ENCODE measurements at regions not wholly inside any gene's neighbourhood (a gene's known extent, or its start where the extent isn't known, plus 50 kb on each side); places are given as distances from the start of the nearest gene placed in this dataset.

GRCh38 chr1:47565092-47565491, 127.2 kb downstream of the FOXD2 start:
- FAIRE-seq = no peak
- no peak overlapping the region for H3K4me3 ChIP-seq (ENCODE audit: low read length in 3 of 3)
- no peaks in the 10 kb centered on the region for H3K27me3 ChIP-seq (ENCODE audit: control insufficient read depth, insufficient read depth, low read length)
- no peaks in the 10 kb centered on the region for H3K9me3 ChIP-seq (ENCODE audit: control insufficient read depth in 2 of 3, insufficient read depth in 1 of 3, low read length in 3 of 3)
- no peak overlapping the region for H3K9ac ChIP-seq (ENCODE audit: low read length in 3 of 3)
- intact Hi-C loops (cut with DNase I) = no loop called here
- no peak overlapping the region for H3K27ac ChIP-seq (ENCODE audit: low read depth in 2 of 2, low read length in 2 of 2)
- H3K36me3 ChIP-seq (ENCODE audit: control insufficient read depth in 2 of 3, insufficient read depth in 3 of 3, low read length in 3 of 3) = no peaks in the 10 kb centered on the region
- no peak for DNase-seq
- peaks cover 2 to 13% (median 3%) of the 10 kb centered on the region in 3 donors for H3K4me1 ChIP-seq (ENCODE audit: control insufficient read depth in 2 of 3, insufficient read depth in 2 of 3, low read depth in 1 of 3, low read length in 3 of 3)
- no peak for TF ChIP-seq CTCF (IDR thresholded peaks at IDR 0.05; ENCODE audit: borderline replicate concordance, extremely low read depth, insufficient read depth)

- Histone ChIP-seq H3K27ac (ENCODE audit: low read depth in 2 of 2, low read length in 2 of 2) (no peak overlapping the region), H3K36me3 (ENCODE audit: control insufficient read depth in 2 of 3, insufficient read depth in 3 of 3, low read length in 3 of 3) (no peaks in the 10 kb centered on the region), H3K4me3 (ENCODE audit: low read length in 3 of 3) (no peak overlapping the region), H3K9me3 (ENCODE audit: control insufficient read depth in 2 of 3, insufficient read depth in 1 of 3, low read length in 3 of 3) (no peaks in the 10 kb centered on the region), H3K4me1 (ENCODE audit: control insufficient read depth in 2 of 3, insufficient read depth in 2 of 3, low read depth in 1 of 3, low read length in 3 of 3) (peaks cover 2 to 7% (median 5%) of the 10 kb centered on the region in 3 donors), H3K9ac (ENCODE audit: low read length in 3 of 3) (no peak overlapping the region), H3K27me3 (ENCODE audit: control insufficient read depth, insufficient read depth, low read length) (no peaks in the 10 kb centered on the region)
- intact Hi-C loops (cut with DNase I) = no loop called here
- FAIRE-seq (no peak), DNase-seq (peak in 4 of 5 donors; percentile 72 to 76 (median 74))
- TF ChIP-seq CTCF (IDR thresholded peaks at IDR 0.05; ENCODE audit: borderline replicate concordance, extremely low read depth, insufficient read depth) = no peak
Observed at GRCh38 chr1:47565676-47566075, 127.8 kb downstream of the FOXD2 start.

- intact Hi-C loops (cut with DNase I) = no loop called here
- FAIRE-seq (no peak), DNase-seq (no peak)
- Histone ChIP-seq H3K4me3 (ENCODE audit: low read length in 3 of 3) (no peak overlapping the region), H3K4me1 (ENCODE audit: control insufficient read depth in 2 of 3, insufficient read depth in 2 of 3, low read depth in 1 of 3, low read length in 3 of 3) (peaks cover 0 to 5% (median 0%) of the 10 kb centered on the region in 3 donors), H3K9ac (ENCODE audit: low read length in 3 of 3) (no peak overlapping the region), H3K27me3 (ENCODE audit: control insufficient read depth, insufficient read depth, low read length) (no peaks in the 10 kb centered on the region), H3K9me3 (ENCODE audit: control insufficient read depth in 2 of 3, insufficient read depth in 1 of 3, low read length in 3 of 3) (no peaks in the 10 kb centered on the region), H3K27ac (ENCODE audit: low read depth in 2 of 2, low read length in 2 of 2) (no peak overlapping the region), H3K36me3 (ENCODE audit: control insufficient read depth in 2 of 3, insufficient read depth in 3 of 3, low read length in 3 of 3) (no peaks in the 10 kb centered on the region)
- TF ChIP-seq CTCF (IDR thresholded peaks at IDR 0.05; ENCODE audit: borderline replicate concordance, extremely low read depth, insufficient read depth) = no peak
Observed at GRCh38 chr1:47568763-47569162, 130.9 kb downstream of the FOXD2 start.

- FAIRE-seq (no peak), DNase-seq (no peak)
- no peaks in the 10 kb centered on the region for H3K9me3 ChIP-seq (ENCODE audit: control insufficient read depth in 2 of 3, insufficient read depth in 1 of 3, low read length in 3 of 3)
- no peak overlapping the region for H3K9ac ChIP-seq (ENCODE audit: low read length in 3 of 3)
- H3K4me1 ChIP-seq (ENCODE audit: control insufficient read depth in 2 of 3, insufficient read depth in 2 of 3, low read depth in 1 of 3, low read length in 3 of 3) = peaks cover 0 to 5% (median 0%) of the 10 kb centered on the region in 3 donors
- H3K27ac ChIP-seq (ENCODE audit: low read depth in 2 of 2, low read length in 2 of 2) = no peak overlapping the region
- intact Hi-C loops (cut with DNase I) = no loop called here
- H3K4me3 ChIP-seq (ENCODE audit: low read length in 3 of 3) = no peak overlapping the region
- H3K36me3 ChIP-seq (ENCODE audit: control insufficient read depth in 2 of 3, insufficient read depth in 3 of 3, low read length in 3 of 3) = no peaks in the 10 kb centered on the region
- no peaks in the 10 kb centered on the region for H3K27me3 ChIP-seq (ENCODE audit: control insufficient read depth, insufficient read depth, low read length)
- no peak for TF ChIP-seq CTCF (IDR thresholded peaks at IDR 0.05; ENCODE audit: borderline replicate concordance, extremely low read depth, insufficient read depth)
Observed at GRCh38 chr1:47569261-47569660, 131.4 kb downstream of the FOXD2 start.

All from kidney (tissue), 13 donors.